Hepatocyte (in vitro differentiated cells): ENCODE measurements at regions not wholly inside any gene's neighbourhood (a gene's known extent, or its start where the extent isn't known, plus 50 kb on each side); places are given as distances from the start of the nearest gene placed in this dataset.

Experiments
- EZH2 ChIP-seq: fragments of 200-600 bp; sonication (generic); IDR thresholded peaks from 2 replicates; pipeline ENCODE4 v1.6.1; 2016; ENCODE audit warnings: antibody characterized with exemption, mild to moderate bottlenecking, borderline replicate concordance
- EZH2phosphoT487 ChIP-seq: fragments of 200-600 bp; sonication (generic); IDR thresholded peaks from one replicate; pipeline ENCODE4 v1.6.1; 2018; ENCODE audit warnings: antibody characterized with exemption, mild to moderate bottlenecking, low read depth, moderate library complexity; ENCODE audit not compliant: unreplicated experiment, severe bottlenecking
- TF ChIP-seq, protein P1 (sequence below): fragments of 200-600 bp; sonication (generic); IDR thresholded peaks from 2 replicates; pipeline ENCODE4 v1.5.1; 2016; ENCODE audit warnings: antibody characterized with exemption, mild to moderate bottlenecking; ENCODE audit not compliant: poor library complexity

DNA sequence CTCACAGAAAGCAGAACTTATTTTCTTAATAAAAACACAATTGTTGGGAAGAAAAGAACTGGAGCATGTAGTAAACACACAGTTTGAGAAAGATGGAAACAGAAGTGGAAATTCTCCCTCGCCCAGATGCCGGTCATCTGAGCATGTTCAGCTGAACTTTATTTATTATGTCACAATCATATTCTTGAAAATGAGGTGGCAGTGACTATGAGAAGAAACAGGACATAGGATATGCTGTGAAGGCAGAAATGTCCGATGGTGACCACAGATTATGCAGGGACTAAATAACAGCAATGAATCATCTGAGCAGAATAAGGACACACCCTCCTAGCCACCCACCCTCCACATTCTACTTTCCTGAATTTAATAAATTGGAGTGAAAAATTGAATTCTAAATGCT, 425.3 kb upstream of the NOX3 start:
- TF ChIP-seq, protein P1, sequence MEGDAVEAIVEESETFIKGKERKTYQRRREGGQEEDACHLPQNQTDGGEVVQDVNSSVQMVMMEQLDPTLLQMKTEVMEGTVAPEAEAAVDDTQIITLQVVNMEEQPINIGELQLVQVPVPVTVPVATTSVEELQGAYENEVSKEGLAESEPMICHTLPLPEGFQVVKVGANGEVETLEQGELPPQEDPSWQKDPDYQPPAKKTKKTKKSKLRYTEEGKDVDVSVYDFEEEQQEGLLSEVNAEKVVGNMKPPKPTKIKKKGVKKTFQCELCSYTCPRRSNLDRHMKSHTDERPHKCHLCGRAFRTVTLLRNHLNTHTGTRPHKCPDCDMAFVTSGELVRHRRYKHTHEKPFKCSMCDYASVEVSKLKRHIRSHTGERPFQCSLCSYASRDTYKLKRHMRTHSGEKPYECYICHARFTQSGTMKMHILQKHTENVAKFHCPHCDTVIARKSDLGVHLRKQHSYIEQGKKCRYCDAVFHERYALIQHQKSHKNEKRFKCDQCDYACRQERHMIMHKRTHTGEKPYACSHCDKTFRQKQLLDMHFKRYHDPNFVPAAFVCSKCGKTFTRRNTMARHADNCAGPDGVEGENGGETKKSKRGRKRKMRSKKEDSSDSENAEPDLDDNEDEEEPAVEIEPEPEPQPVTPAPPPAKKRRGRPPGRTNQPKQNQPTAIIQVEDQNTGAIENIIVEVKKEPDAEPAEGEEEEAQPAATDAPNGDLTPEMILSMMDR: no peak
- no peak for TF ChIP-seq EZH2phosphoT487
- no peak for TF ChIP-seq EZH2
